ENCODE measurements at regions not wholly inside any gene's neighbourhood (a gene's known extent, or its start where the extent isn't known, plus 50 kb on each side); places are given as distances from the start of the nearest gene placed in this dataset.

GRCh38 chr10:9311702-9312499 is 1257.4 kb downstream of the GATA3 start:
- TF ChIP-seq CTCF (conservative IDR thresholded peaks at IDR 0.05 in 1 of 2, IDR thresholded peaks at IDR 0.05 in 1 of 2; ENCODE audit: extremely low read depth in 1 of 2, insufficient read depth in 1 of 2, low read depth in 1 of 2, low read length in 2 of 2) (peak in 1 of 2 donors; percentile 44), EZH2 (IDR thresholded peaks at IDR 0.05; ENCODE audit: borderline replicate concordance, low read length) (no peak)

All from mammary epithelial cell (primary cell).